Esophagus squamous epithelium (tissue), 4 donors: ENCODE measurements at regions not wholly inside any gene's neighbourhood (a gene's known extent, or its start where the extent isn't known, plus 50 kb on each side); places are given as distances from the start of the nearest gene placed in this dataset.

Source experiments
- POLR2A ChIP-seq, 4 donors: fragments of 450-650 bp; IDR thresholded peaks; one replicate each; pipeline ENCODE4 v1.6.1; 2017; ENCODE audit warnings: antibody characterized with exemption in 4 of 4, mild to moderate bottlenecking in 4 of 4, moderate library complexity in 3 of 4
- TF ChIP-seq, protein P1 (sequence below), 6 experiments: fragments of 450-650 bp in 4 of 6; fragments of 200-600 bp in 2 of 6; sonication (generic) in 2 of 6; IDR thresholded peaks; one replicate each; pipeline ENCODE4 v1.5.1; 2016 to 2019; ENCODE audit warnings: antibody characterized with exemption in 6 of 6, mild to moderate bottlenecking in 4 of 6, moderate library complexity in 4 of 6

DNA sequence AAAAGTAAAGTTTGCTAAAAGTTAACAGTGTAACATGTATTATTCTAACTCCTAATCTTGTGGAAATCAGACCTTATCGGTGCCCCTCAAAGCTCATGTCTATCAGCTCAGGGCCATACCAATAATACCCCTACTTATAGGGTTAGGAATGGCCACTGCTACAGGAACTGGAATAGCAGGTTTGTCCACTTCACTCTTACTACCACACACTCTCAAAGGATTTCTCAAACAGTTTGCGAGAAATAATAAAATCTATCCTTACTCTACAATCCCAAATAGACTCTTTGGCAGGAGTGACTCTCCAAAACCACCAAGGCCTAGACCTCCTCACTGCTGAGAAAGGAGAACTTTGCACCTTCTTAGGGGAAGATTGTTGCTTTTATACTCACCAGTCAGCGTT, 1677.7 kb downstream of the OLFM4 start:
- TF ChIP-seq, protein P1, sequence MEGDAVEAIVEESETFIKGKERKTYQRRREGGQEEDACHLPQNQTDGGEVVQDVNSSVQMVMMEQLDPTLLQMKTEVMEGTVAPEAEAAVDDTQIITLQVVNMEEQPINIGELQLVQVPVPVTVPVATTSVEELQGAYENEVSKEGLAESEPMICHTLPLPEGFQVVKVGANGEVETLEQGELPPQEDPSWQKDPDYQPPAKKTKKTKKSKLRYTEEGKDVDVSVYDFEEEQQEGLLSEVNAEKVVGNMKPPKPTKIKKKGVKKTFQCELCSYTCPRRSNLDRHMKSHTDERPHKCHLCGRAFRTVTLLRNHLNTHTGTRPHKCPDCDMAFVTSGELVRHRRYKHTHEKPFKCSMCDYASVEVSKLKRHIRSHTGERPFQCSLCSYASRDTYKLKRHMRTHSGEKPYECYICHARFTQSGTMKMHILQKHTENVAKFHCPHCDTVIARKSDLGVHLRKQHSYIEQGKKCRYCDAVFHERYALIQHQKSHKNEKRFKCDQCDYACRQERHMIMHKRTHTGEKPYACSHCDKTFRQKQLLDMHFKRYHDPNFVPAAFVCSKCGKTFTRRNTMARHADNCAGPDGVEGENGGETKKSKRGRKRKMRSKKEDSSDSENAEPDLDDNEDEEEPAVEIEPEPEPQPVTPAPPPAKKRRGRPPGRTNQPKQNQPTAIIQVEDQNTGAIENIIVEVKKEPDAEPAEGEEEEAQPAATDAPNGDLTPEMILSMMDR (IDR thresholded peaks at IDR 0.05), result no peak
- no peak for TF ChIP-seq POLR2A (IDR thresholded peaks at IDR 0.05)
